ENCODE measurements at regions not wholly inside any gene's neighbourhood (a gene's known extent, or its start where the extent isn't known, plus 50 kb on each side); places are given as distances from the start of the nearest gene placed in this dataset.

GRCh38 chr12:83826112-83826511 lies 1086.5 kb downstream of the SLC6A15 start:
- no peak for ATAC-seq
- POLR2A ChIA-PET: no interaction called here
- H3K27ac Mint-ChIP-seq: no peak overlapping the region
- H3K4me1 Mint-ChIP-seq: no peaks in the 10 kb centered on the region
- H3K27me3 Mint-ChIP-seq: no peaks in the 10 kb centered on the region
- no peak for DNase-seq
- peaks cover 0 to 3% (median 0%) of the 10 kb centered on the region in 9 donors for H3K9me3 Mint-ChIP-seq
- H3K4me3 Mint-ChIP-seq: no peak overlapping the region
- H3K36me3 Mint-ChIP-seq: no peaks in the 10 kb centered on the region

- Mint-ChIP-seq H3K27me3 (no peaks in the 10 kb centered on the region), H3K27ac (peak overlapping the region in 1 of 10 donors; percentile 71), H3K36me3 (no peaks in the 10 kb centered on the region), H3K9me3 (peaks cover 0 to 3% (median 0%) of the 10 kb centered on the region in 9 donors), H3K4me1 (no peaks in the 10 kb centered on the region), H3K4me3 (no peak overlapping the region)
- DNase-seq: peak in 1 of 10 donors; percentile 24
- no peak for ATAC-seq
- POLR2A ChIA-PET: no interaction called here
Measured at GRCh38 chr12:83823386-83824045, 1089.1 kb downstream of the SLC6A15 start.

DNA sequence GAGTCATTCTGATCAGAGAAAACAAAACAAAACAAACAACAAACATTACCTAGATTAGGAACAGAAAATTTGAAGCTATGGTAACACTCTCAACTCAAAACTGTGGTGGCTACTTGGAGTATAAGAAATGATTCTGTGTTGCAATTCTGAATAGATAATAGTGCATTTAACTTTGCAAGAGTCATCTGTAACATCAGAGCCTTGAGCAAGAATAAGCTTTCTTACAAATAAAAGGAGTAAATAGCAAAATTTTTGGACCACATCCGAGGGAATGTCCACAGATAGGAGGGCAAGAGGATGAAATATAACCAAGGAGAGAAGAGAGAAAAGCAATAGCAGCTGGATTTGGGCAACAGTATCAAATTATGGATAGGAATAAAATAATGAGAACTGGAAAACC lies 1090.6 kb downstream of the SLC6A15 start:
- Mint-ChIP-seq H3K4me1 (no peaks in the 10 kb centered on the region), H3K4me3 (no peak overlapping the region), H3K27me3 (no peaks in the 10 kb centered on the region), H3K36me3 (no peaks in the 10 kb centered on the region), H3K9me3 (peaks cover 0 to 3% (median 0%) of the 10 kb centered on the region in 9 donors), H3K27ac (no peak overlapping the region)
- ATAC-seq (no peak), DNase-seq (no peak)
- POLR2A ChIA-PET: no interaction called here

- H3K4me3 Mint-ChIP-seq: no peak overlapping the region
- ATAC-seq: no peak
Measured at GRCh38 chr12:83818881-83819280, 1093.7 kb downstream of the SLC6A15 start.

GRCh38 chr12:83817730-83818129 lies 1094.9 kb downstream of the SLC6A15 start:
- Mint-ChIP-seq H3K9me3 (no peaks in the 10 kb centered on the region), H3K4me3 (no peak overlapping the region), H3K36me3 (no peaks in the 10 kb centered on the region), H3K27me3 (no peaks in the 10 kb centered on the region), H3K4me1 (no peaks in the 10 kb centered on the region), H3K27ac (no peak overlapping the region)
- DNase-seq: no peak
- POLR2A ChIA-PET: no interaction called here
- no peak for ATAC-seq

More at GRCh38 chr12:83818881-83819280, 1093.7 kb downstream of the SLC6A15 start:
- POLR2A ChIA-PET: no interaction called here
- no peak for DNase-seq
- Mint-ChIP-seq H3K4me1 (no peaks in the 10 kb centered on the region), H3K9me3 (no peaks in the 10 kb centered on the region), H3K27me3 (no peaks in the 10 kb centered on the region), H3K36me3 (no peaks in the 10 kb centered on the region), H3K27ac (no peak overlapping the region)

DNA sequence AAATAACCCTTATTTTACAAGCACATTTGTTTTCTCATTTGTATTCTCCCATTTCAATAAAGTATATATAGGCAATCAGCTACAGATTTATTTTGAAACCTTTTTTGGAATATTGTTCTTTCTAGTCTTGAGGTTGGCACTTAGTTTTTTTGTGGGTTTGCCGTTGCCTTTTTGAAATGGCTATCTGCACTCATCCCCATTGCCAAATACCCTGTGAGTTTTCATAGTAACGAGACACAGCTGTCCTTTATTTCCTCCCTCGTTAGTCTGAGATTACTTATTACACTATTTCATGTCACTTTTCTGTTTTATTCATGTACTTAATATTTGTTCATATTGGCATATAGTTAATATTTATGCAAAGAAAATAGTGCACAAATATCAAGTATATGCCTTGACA lies 1104.0 kb downstream of the SLC6A15 start:
- POLR2A ChIA-PET: no interaction called here
- Mint-ChIP-seq H3K27ac (no peak overlapping the region), H3K36me3 (no peaks in the 10 kb centered on the region), H3K4me1 (no peaks in the 10 kb centered on the region), H3K27me3 (no peaks in the 10 kb centered on the region), H3K9me3 (peaks cover 0 to 8% (median 0%) of the 10 kb centered on the region in 9 donors), H3K4me3 (no peak overlapping the region)
- DNase-seq: no peak
- ATAC-seq: no peak

DNA sequence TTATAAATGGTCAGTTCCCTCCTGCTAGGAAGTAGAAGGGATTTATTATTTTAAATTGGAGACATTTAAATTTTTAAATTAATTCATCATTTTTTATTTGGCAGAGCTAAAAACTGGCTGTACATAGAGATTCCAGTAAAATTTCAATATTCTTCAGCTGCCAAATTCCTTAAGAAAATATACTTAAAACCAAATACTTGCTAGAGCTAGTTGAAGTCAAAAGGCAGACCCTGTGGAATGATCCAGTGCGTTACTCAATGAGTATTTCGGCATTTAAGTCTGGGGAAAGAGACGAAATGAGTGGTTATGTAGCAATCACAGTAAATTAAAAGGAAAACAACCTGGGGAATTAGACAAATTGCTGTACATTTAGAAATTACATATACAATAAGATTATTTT lies 1104.7 kb downstream of the SLC6A15 start:
- POLR2A ChIA-PET: no interaction called here
- H3K36me3 Mint-ChIP-seq: no peaks in the 10 kb centered on the region
- no peaks in the 10 kb centered on the region for H3K4me1 Mint-ChIP-seq
- ATAC-seq (no peak), DNase-seq (no peak)
- H3K4me3 Mint-ChIP-seq: no peak overlapping the region
- H3K27ac Mint-ChIP-seq: no peak overlapping the region
- peaks cover 0 to 8% (median 0%) of the 10 kb centered on the region in 9 donors for H3K9me3 Mint-ChIP-seq
- no peaks in the 10 kb centered on the region for H3K27me3 Mint-ChIP-seq

DNA sequence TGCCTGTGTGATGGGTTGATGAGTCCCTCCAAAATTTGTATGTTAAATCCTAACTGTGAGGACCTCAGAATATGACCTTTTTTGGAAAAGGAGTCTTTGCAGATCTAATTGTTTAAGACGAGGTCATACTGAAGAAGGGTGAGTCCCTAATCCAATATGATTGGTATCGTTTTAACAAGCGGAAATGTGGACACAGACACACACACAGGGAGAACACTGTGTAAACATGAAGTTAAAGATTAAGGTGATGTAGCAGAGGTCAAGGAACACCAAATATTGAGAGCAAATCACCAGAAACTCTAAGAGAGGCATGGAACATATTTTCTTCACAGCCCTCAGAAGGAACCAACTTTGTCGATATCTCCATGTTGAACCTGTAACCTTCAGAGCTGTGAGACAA lies 1106.7 kb downstream of the SLC6A15 start:
- Mint-ChIP-seq H3K27ac (no peak overlapping the region), H3K9me3 (peaks cover 0 to 11% (median 0%) of the 10 kb centered on the region in 9 donors), H3K27me3 (no peaks in the 10 kb centered on the region), H3K4me3 (no peak overlapping the region), H3K36me3 (no peaks in the 10 kb centered on the region), H3K4me1 (no peaks in the 10 kb centered on the region)
- DNase-seq: no peak
- ATAC-seq: no peak
- POLR2A ChIA-PET: no interaction called here

- no peak for ATAC-seq
- no peak for DNase-seq
- Mint-ChIP-seq H3K27ac (no peak overlapping the region), H3K36me3 (no peaks in the 10 kb centered on the region), H3K27me3 (no peaks in the 10 kb centered on the region), H3K4me3 (no peak overlapping the region), H3K9me3 (peaks cover 0 to 11% (median 0%) of the 10 kb centered on the region in 9 donors), H3K4me1 (no peaks in the 10 kb centered on the region)
- POLR2A ChIA-PET: no interaction called here
Measured at GRCh38 chr12:83805156-83805772, 1107.3 kb downstream of the SLC6A15 start.

GRCh38 chr12:83801972-83802371 lies 1110.6 kb downstream of the SLC6A15 start:
- no peak overlapping the region for H3K27ac Mint-ChIP-seq
- ATAC-seq: no peak
- no peaks in the 10 kb centered on the region for H3K4me1 Mint-ChIP-seq
- H3K9me3 Mint-ChIP-seq: peaks cover 0 to 14% (median 0%) of the 10 kb centered on the region in 9 donors
- H3K4me3 Mint-ChIP-seq: no peak overlapping the region
- POLR2A ChIA-PET: no interaction called here
- H3K27me3 Mint-ChIP-seq: no peaks in the 10 kb centered on the region
- no peaks in the 10 kb centered on the region for H3K36me3 Mint-ChIP-seq
- no peak for DNase-seq

DNA sequence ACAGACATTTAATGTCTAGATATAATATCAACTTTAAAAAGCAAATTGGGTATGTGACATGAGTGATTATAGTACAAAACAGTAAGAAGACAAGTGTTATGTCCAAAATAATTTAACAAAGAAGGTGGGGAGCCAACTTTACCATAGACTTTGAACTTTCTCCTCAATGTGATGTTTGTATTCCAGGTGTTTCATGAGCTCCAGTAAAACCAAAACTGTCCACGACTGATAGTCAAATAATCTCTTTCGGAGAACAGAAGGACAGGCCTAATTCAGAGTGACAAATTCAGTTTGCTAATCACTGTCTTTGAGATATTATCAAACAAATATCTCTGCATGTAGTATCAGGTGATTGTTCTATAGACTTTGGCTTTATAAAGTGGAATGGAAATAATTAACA lies 1112.6 kb downstream of the SLC6A15 start:
- no peak overlapping the region for H3K27ac Mint-ChIP-seq
- H3K4me3 Mint-ChIP-seq: no peak overlapping the region
- POLR2A ChIA-PET: no interaction called here
- H3K27me3 Mint-ChIP-seq: no peaks in the 10 kb centered on the region
- H3K4me1 Mint-ChIP-seq: no peaks in the 10 kb centered on the region
- H3K36me3 Mint-ChIP-seq: no peaks in the 10 kb centered on the region
- DNase-seq: no peak
- ATAC-seq: no peak
- H3K9me3 Mint-ChIP-seq: peaks cover 0 to 6% (median 0%) of the 10 kb centered on the region in 9 donors

- Mint-ChIP-seq H3K4me1 (no peaks in the 10 kb centered on the region), H3K27me3 (no peaks in the 10 kb centered on the region), H3K36me3 (no peaks in the 10 kb centered on the region), H3K9me3 (peaks cover 0 to 3% (median 0%) of the 10 kb centered on the region in 9 donors), H3K27ac (no peak overlapping the region), H3K4me3 (no peak overlapping the region)
- no peak for ATAC-seq
- POLR2A ChIA-PET: no interaction called here
- no peak for DNase-seq
Measured at GRCh38 chr12:83796531-83796930, 1109.8 kb downstream of the TMTC2 start.

DNA sequence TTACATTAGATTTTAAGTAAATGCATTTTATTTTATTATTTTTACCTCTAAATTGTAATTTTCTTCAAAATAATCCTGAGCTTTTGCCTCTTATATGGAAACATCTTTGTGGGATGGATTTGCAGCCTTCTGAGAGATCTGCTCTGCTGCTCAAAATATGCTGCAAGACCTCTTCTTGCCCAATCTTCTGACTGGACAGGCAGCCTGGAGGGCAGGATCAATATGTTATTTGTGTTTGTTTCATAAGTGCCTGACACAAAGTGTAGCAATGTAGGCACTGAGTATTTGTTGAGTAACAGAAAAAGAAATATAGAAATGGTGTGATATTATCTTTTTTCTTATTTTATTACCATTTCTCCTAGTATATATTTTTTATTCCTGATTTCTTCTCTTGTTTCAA lies 1106.9 kb downstream of the TMTC2 start:
- Mint-ChIP-seq H3K27me3 (no peaks in the 10 kb centered on the region), H3K27ac (no peak overlapping the region), H3K9me3 (peaks cover 0 to 5% (median 2%) of the 10 kb centered on the region in 9 donors), H3K4me1 (no peaks in the 10 kb centered on the region), H3K36me3 (no peaks in the 10 kb centered on the region), H3K4me3 (no peak overlapping the region)
- no peak for DNase-seq
- no peak for ATAC-seq
- POLR2A ChIA-PET: no interaction called here

DNA sequence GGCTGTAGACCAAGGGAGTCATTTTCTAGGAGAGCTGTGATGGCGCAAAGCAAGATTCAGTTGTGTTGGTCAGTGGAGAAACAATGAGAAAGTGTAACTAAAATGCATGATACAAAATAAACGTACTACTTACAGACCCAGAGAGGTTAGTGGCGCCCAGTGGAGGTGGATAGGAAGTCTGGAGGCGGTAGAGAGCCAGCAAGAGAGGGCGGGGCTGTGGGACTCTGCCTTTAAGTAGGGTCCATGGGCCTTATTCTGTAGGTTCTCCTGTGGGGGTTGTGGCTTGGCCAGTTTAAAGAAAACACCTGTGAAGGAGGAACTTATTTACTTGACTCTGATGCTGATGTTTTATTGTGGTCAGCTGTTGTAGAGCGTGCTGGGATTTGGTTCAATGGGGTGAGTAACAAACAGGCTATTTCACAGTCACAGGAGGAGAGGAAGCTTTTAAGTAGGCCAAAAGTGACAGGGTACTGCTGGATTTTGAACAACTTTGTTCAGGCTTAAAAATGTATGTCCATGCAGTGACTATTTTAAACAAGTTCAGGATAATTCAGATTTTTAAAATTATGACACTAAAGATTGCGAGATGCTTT lies 1097.7 kb downstream of the TMTC2 start:
- POLR2A ChIA-PET: no interaction called here
- Mint-ChIP-seq H3K4me1 (no peaks in the 10 kb centered on the region), H3K4me3 (no peak overlapping the region), H3K9me3 (peaks cover 0 to 16% (median 4%) of the 10 kb centered on the region in 9 donors), H3K36me3 (no peaks in the 10 kb centered on the region), H3K27ac (no peak overlapping the region), H3K27me3 (no peaks in the 10 kb centered on the region)
- no peak for ATAC-seq
- DNase-seq: no peak
